ENCODE measurements at regions not wholly inside any gene's neighbourhood (a gene's known extent, or its start where the extent isn't known, plus 50 kb on each side); places are given as distances from the start of the nearest gene placed in this dataset.

DNA sequence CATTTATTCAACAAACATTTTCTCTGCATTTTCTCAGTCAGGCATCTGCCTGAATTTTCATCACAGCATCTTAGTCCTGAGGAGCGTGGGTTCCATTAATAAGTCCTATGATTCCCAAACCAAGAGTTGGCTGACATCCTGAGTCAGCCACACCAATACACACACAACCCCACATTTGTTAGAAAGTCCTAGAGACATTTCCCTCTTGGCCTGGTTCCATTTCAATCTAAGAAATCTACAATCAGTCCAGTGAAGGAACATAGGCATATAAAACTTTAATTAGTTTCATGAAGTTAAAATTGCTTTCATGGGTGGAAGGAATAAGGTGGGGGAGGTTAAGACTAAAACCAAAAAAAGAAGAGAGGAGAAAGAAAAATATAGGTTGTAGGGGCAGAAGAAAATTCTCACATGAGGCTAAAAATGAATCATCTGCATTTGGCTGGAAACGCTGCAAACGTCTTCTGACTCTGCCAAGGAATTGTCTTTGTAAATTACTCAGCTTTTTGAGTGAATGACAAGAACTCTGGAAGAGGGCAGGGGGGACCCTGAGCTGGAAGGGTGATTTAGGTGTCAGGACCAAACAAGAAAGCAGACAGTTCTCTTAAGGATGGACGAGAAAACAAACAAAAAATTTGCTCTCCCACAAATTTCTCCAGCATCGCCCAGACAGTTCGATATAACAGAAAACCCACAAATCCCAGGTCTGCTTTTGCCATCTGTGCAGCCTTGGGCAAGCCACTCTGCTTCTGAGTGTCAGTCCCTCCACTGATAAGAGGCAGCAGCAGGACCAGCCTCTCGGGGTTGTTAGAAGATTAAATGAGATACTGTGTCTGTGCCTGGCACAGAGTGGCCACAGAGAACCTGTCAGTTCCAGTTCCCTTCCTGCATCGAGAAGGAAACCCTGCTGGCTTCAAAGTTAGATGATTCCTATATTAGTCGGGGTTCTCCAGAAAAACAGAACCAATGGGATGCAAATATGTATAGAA is 289.7 kb downstream of the CDK5RAP2 start:
- DNase-seq = no peak

DNA sequence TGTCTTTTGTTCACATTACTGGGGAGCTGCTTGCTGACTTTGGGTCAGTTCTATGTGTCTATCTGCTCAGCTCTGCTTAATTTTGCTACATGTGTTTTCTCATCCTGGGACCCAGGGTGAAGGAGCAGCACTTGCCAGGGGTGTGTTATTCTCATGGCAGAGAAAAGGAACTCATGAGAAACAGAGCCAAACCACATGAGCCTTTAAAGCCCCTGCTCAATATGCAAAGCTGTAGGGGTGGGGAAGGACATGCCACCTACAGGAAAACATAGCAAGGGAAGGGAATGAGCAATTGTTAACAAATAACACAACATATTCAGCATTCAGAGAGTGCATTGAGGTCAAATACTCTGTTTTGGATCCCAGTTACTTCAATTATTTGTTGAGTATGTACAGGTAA is 290.9 kb downstream of the CDK5RAP2 start:
- DNase-seq = no peak

DNA sequence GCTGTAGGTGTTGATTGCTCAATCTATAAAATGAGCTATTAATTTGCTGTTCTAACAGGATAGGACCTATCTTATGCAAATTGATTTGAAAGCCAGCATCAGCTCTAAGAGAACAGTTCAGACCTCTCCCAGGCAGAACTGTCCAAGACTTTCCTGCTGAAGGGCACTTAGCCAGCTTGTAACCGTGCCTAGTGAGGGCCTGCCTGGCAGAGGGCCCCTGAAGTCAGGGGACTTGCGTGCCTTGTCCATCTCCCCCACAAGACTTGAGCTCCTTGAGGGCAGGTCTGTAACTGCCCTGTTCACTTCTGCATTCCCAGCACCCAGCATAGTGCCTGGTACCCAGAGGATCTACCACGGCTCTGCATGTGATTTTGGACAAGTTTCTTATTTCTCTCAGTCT is 293.4 kb downstream of the CDK5RAP2 start:
- no peak for DNase-seq

DNA sequence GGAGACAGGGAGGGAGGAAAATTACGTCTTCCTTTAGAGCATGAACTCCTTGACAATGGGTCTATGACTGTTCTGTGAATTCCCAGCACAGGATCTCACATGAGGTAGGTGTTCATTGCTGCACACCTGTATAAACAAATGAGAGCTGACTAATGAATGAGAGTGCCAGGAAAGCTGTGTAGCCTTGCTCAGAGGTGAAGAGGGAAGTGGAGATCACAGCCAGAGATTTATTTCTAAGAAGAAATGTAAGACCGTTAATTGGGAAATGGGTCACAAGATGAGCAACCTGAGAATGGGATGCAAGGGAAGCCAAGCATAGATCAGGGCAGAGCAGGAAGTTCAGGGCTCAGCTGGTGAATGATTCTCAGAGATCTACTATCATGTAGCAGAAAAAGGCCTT is 295.1 kb downstream of the CDK5RAP2 start:
- no peak for DNase-seq

DNA sequence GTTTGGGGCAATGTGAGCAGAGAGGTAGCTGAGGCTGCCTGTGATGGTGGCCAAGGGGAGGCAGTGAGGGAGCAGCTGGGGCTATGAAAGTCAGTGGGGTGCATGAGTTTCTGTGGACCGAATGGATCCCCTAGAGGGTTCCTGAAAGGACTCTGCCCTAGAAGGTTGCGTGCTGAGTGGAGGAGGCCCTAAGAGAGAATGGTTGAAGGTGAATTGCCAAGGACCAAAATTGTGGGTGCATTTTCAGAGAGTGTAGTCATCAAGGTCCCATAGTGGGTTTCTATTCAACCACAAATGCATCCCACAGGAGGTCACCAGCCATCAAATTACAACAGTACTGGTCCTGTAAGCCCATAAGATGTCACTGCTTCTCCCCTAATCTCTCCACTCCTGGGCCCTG is 298.3 kb downstream of the CDK5RAP2 start:
- DNase-seq = no peak

DNA sequence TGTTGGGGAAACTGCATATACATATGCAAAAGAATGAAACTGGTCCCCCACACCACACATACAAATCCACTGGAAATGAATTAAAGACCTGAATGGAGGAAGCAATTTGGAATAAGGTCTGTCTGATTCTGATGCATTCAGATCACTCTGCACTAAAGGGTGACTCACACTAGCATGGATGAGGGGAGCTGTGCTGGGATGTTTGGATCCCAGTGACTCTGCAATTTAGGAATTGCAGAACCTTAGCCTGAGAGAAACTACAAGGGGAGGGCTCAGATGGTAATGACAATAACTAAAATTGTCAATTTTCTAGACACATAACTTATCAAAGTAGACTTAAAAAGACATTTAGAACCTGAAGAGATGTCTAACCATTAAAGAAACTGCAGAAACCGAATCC is 312.0 kb downstream of the CDK5RAP2 start:
- no peak for DNase-seq

DNA sequence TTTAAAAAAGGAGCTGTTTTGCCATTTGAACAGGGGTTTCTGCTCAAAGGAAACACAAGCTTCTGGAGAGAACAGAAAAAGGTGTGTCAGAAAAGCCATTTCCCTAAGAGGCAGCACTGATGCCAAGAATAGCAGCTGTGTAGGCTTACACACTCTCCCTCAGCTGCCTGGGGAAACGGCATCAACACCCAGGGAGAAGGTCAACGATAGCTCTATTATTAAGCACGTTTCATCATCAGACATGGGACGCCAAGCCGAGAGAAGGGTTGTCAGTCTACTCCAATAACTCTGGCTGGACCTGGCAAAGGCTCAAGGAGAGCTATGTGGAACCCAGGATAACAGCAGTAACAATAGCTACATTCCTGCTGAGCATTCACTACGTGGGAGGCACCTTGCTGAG is 314.2 kb downstream of the CDK5RAP2 start:
- DNase-seq = no peak

DNA sequence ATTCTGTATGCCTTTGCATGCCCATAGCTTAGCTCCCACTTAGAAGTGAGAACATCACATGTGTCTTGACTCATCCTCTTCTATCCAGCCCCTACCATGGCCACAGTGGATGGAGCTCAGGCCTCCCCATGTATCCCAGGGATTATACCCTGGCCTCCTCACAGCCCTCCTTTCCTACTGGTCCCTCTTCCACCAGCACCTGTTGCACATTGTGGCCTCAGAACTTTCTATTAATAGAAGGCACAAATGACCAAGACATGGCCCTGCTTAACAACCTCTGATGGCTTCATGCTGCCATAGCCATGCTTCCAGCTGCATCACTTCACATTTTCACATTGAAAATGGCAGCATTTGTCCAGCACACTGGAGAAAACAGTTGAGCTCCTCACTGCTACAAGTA is 315.4 kb downstream of the CDK5RAP2 start:
- no peak for DNase-seq

DNA sequence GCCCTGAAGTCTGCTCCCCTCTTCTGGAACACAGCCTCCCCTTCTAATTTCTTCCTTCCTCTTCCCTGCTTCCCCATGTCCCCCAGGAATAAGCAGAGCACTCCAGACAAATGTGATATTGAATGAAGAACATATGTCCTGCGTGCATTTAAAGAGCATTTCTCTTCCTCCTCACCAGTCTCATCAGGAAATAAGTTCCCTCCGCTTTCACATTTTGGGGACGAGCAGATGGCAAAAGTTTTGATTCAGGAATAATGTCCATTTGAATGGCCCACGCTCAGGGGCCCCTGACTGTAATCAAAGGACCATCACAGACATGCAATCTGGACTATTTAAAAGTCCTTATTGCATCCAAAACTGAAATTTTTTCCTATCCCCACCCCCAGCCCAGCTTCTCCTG is 316.1 kb downstream of the CDK5RAP2 start:
- DNase-seq = no peak

DNA sequence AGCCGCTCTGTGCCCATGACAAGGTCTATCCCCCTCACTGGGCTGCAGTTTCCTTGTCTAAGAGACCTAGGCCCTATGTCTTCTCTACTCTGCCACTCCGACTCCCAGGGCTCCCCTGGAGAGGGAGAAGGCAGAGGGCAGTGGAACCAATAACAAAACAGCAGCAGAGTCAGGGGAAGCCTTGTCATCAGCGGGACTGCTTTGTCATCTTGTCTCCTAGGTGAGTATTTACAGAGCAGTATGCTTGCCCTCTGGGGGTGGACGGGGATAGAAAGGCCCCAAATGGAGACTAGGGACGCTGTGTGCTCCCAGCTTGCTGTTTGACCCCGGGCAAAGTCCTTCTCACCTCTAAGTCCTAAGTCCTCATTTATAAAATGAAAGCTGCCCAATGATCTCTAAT is 318.5 kb downstream of the CDK5RAP2 start:
- DNase-seq = no peak

DNA sequence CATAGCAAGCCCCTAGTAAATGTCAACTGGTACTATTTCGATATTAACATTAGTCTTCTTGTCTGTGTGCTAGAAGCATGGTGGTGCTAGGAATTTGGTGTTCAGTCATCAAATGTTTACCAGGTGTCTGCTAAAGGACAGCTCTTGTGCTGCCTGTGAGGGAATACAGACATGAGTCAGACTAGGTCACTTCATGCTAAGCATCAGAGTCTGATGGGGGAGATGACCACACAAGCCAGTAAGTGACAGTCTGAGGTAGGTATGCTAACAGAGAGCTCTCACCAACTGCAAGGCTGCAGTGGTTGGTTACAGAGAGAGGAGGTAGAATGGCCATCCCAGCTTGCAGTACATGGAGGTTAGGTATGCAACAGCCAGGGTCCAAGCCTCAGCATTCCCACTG is 320.9 kb downstream of the CDK5RAP2 start:
- no peak for DNase-seq

DNA sequence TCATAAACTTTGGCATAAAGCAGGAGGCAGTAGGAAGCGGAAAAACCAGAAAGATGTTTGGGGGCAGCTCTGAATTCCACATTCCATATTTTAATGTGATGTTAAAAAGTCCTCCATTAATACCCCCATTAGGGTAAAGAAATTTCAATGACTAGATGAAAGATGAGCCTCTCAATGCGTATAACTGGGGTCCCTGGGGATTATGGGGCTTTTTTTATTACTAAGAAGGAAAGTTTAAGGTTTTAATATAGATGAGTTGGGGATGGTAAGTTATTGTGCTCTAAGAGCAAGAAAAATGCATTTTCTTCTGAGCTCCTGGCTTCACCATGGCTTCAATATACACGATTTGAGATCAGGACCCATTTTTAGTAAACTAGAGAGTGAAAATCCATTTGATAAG is 321.9 kb downstream of the CDK5RAP2 start:
- DNase-seq = no peak

DNA sequence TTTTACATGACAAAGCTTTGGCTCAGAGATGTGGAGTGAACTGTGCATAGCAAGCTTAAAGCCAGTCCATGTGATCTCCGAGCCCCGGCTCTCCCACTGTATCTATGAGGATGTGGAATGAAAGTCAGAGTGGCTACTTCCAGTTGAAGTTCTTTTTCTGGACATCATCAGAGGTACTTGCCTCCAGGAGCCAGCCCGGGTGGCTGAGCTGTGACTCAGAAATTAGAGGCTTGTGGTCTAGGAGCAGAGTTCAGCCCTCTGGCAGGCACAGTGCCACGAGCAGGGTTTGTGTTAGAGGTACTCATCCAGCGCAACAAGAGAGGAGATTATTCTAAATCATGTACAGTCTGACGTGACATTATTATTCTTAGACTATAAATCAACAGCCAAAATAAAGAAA is 322.5 kb downstream of the CDK5RAP2 start:
- DNase-seq = no peak

DNA sequence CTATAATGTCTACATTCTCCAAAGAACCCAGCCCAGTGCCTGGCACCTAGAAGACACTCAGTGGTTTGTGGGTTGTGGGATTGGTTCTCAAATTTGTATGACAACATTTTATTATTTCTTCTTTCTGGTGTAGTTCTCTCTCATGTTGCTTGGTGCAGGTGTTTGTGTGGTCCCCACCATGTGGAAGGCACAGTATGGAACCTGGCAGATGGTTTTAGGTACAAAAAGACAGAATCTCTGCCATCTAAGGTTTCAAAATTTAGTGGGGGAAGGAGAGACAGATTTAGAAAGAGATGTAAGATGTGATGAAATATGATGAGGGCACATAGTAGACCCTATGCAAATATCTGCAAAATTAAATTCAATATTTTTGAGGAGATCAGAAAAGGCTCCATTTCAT is 323.8 kb downstream of the CDK5RAP2 start:
- DNase-seq = no peak

DNA sequence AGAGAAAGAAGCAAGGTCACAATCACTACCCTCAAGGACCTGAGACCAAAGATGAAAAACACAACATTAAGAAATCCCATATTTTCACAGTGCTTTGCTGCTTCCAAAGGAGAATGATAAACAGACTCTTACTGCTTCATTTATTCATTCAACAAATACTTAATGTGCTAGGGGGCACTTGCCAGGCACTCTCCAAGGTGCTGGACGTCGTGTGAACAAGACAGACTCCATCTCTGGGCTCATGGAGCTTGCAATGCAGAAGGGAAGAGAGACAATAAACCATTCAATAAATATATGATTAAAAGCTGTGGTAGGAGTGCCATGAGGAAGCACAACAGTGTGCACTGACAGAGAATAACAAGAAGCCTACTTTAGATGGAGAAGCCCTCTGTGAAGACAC is 327.7 kb downstream of the CDK5RAP2 start:
- DNase-seq = no peak

DNA sequence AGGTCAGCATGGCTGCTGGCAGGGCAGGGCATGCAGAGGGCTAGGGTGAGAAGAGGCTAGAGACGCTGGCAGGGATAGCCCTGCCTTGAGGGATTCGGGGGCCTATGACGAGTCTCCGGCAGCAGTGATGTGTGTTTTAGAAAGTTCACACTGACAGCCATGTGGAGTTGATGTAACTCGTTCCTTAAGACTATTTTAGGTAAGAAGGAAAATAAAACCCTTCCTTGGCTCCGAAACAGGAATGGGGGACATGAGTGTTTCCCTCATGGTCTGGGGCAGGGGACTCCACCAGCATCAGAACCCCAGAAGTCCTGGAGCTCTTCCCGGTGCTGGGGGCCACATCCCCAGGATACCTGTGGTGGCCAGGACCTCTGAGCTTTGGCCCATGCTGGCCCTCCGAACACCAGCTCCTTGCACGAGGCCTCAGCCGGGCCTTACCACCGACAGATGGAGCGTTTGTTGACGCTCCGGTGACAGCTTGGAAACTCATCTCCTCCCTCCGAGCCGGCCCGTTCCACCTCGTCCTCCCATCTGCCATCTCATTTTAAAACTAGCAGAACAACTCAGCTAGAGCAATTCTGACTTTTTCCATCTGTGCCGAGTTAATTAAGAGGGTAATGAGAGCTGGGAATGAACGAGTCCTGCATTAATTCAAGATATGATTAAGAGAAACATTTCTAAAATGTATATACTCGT is 337.7 kb downstream of the CDK5RAP2 start:
- no peak for DNase-seq

DNA sequence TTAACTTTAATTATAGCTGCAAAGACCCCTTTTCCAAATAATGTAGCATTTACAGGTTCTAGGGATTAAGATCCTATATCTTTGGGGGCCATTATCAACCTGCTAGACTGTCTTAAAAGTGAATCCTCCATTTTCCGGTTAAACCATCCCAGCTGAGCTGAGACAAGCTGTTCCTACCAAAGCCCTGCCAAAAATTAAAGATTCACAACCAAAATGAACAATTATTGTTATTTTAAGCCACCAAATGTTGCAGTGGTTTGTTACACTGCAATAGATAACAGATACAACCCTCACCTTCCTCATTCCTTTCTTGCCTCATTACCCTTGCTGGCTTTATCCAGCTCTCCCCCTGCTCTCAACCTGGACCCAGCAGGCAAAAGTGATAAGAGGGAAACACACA is 343.4 kb downstream of the CDK5RAP2 start:
- no peak for DNase-seq

DNA sequence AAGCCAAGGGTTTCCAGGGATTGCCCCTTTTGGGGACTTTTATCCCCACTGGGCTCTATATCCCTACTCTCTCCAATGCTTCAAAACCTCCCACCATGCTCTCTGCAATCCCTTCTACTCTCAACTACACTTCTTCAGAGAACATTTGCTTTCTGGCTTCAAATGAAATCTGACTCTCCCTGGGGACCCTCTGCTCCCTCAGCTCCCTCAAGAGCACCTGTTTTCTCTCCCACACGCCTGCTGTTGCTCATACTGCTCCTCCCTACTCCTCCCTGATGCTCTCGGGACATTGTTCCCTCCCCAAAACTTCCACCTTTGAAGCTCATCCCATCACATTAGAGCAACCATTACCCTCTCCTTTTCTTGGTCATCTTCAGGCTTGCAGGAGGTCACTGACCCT is 344.9 kb downstream of the CDK5RAP2 start:
- DNase-seq = no peak

DNA sequence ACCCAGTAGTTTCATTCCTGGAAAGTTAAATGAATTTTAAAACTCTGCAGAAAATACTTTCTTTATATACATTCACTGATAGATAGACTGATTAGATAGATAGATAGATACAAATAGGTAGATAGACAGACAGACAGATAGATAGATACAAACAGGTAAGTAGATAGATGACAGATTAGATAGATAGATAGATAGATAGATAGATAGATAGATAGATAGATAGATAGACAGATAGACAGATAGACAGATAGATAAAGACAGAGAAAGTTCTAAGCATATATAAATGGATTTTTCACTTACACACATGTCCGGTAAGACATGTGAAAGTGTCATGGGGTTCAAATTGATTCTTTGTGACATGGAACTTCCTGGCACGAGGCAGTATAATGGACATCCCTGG is 349.7 kb downstream of the CDK5RAP2 start:
- DNase-seq = no peak

DNA sequence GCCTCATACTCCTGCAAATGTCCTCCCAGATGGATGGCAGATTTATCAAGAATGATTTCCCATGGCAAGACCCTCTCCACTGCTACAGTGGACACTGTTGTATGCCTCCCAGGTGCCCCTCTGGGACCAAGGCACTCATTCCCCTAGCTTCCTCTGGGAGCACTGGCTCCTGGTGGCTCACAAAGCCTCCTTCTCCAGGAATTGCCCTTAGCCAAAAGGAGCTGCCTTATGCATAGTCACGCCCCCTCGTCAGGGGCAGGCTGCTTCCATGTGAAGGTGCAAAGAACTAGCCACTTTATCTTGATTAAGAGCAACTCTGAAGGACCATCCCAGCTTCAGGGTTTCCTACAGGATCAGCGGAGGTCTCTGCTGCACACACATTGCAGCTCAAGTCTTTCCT is 358.1 kb downstream of the CDK5RAP2 start:
- DNase-seq = no peak

DNA sequence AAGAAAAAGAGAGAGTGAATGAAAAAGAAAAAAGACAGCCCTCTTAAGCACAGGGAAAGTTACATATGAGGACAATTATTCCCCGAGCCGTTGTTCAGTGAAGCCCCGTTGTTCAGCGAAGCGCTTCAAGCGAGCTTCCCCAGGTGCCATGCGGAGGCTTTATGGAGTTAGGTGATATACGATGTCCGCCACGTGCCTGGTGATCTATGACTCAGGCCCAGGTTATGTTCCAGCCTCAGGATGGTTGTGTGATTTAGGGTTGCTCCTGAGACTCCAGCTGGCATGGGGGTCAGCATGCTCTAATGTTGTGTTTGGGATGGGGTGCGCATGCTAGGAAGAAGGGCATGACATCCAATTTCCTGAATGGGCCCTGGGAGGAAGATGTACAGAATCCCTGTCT is 365.6 kb downstream of the CDK5RAP2 start:
- DNase-seq = no peak

DNA sequence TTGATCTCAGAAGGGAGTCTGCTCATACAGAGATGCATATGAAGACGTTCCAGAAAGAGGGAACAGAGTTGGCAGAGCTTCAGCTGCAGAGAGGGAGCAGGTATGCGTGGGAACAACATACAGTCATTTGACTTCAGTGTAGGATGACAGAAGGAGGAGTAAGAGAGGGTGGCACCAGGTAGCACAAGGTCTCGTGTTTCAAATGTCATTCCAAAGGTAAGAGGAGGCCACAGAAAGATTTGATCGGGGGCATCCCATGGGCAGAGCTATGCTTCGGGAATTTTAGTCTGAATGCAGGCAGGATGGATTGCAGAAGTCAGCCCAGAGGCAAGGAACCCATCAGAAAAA is 367.1 kb downstream of the CDK5RAP2 start:
- no peak for DNase-seq

DNA sequence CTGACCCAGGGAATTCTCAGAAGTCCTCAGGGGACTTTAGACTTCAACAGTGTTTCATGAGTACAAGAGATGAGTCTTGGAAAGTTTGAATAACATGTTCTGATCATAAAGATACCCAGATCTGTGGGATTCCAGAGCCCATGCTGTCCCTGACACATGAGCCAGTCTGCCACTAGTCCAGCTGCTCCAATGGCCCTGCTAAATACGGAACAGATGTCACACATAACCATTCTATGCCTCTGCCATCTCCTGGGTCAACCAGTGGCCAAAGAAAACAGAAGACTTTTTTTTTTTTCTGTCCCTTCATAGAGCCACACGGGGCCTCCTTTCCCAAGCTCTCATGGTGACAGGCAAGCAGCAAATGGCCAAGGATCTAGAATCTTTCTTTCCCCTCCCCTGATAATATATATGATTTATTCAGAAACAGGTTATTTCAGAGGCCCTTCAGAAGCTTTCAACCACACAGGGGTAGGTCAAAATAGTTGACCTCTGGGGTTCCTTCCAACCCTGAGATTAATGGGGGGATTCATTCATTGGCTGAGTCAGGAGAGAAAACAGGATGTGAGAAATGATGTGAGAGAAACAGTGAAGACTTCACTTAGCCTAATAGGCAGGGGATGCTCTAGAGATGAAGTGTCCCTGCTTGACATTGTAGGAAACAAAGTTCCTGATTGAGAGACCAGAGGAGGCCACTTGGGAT is 367.7 kb downstream of the CDK5RAP2 start:
- DNase-seq = no peak

DNA sequence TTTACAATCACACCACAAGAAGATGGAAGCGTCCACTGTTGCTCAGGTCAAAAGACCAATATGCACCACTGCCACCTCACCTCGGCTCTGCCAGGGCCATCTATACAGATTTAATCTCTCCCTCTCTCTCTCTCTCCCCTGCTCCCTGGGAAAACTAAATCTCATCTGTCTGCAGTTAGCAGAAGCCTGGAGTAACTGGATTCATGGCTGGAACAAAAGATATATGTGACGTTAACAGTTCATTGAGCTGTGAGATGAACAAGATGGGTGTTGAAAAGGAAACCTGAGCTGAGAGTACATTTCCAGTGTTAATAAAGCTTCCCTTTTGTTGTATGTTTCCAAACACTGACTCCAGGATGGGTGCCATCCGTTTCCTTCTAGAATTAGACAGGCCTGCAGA is 369.7 kb downstream of the CDK5RAP2 start:
- DNase-seq = no peak
